NOMO-1 (cell line): ENCODE measurements at regions not wholly inside any gene's neighbourhood (a gene's known extent, or its start where the extent isn't known, plus 50 kb on each side); places are given as distances from the start of the nearest gene placed in this dataset.

ENCODE experiments used
- DNase-seq, 2 experiments: peaks; one replicate each; lab custom pipeline; 2025; ENCODE audit not compliant: unreplicated experiment in 2 of 2; lab: John Stamatoyannopoulos, UW

- DNase-seq, result no peak
Observed at GRCh38 chr1:55512466-55512865, 297.3 kb upstream of the USP24 start.

GRCh38 chr1:55507578-55507931 lies 292.4 kb upstream of the USP24 start:
- no peak for DNase-seq

GRCh38 chr1:55506740-55507577 lies 291.8 kb upstream of the USP24 start:
- DNase-seq, result no peak

GRCh38 chr1:55505326-55505725 lies 290.2 kb upstream of the USP24 start:
- no peak for DNase-seq

GRCh38 chr1:55504306-55504731 lies 289.2 kb upstream of the USP24 start:
- no peak for DNase-seq

- no peak for DNase-seq
Observed at GRCh38 chr1:55503663-55504305, 288.6 kb upstream of the USP24 start.

GRCh38 chr1:55500601-55501000 lies 285.4 kb upstream of the USP24 start:
- no peak for DNase-seq

GRCh38 chr1:55490547-55490946 lies 275.4 kb upstream of the USP24 start:
- DNase-seq, result no peak

- no peak for DNase-seq
Observed at GRCh38 chr1:55484173-55484572, 269.0 kb upstream of the USP24 start.

- DNase-seq, result peak in 1 of 2 experiments; percentile 2
Observed at GRCh38 chr1:55483523-55483922, 268.4 kb upstream of the USP24 start.

GRCh38 chr1:55481634-55482033 lies 266.5 kb upstream of the USP24 start:
- no peak for DNase-seq

- DNase-seq, result no peak
Observed at GRCh38 chr1:55480029-55480795, 265.0 kb upstream of the USP24 start.

GRCh38 chr1:55478742-55479141 lies 263.6 kb upstream of the USP24 start:
- no peak for DNase-seq

GRCh38 chr1:55477953-55478352 lies 262.8 kb upstream of the USP24 start:
- no peak for DNase-seq

- DNase-seq, result no peak
Observed at GRCh38 chr1:55476445-55477015, 261.4 kb upstream of the USP24 start.

GRCh38 chr1:55474168-55474786 lies 259.1 kb upstream of the USP24 start:
- DNase-seq, result peak in 1 of 2 experiments; percentile 46

- DNase-seq, result no peak
Observed at GRCh38 chr1:55473661-55474060, 258.5 kb upstream of the USP24 start.

- DNase-seq, result no peak
Observed at GRCh38 chr1:55472784-55473183, 257.6 kb upstream of the USP24 start.

GRCh38 chr1:55472115-55472514 lies 257.0 kb upstream of the USP24 start:
- DNase-seq, result no peak

- DNase-seq, result no peak
Observed at GRCh38 chr1:55468142-55468795, 253.1 kb upstream of the USP24 start.
